Uterus (tissue), 3 donors: ENCODE measurements at regions not wholly inside any gene's neighbourhood (a gene's known extent, or its start where the extent isn't known, plus 50 kb on each side); places are given as distances from the start of the nearest gene placed in this dataset.

ENCODE experiments used
- DNase-seq, 2 donors: peaks; one replicate each; pipeline ENCODE4 v3.0.0-alpha.2; 2019 to 2020
- H3K27ac ChIP-seq, 2 donors: fragments of 200-600 bp; sonication (generic); 1 replicate in 1 of 2; 2 replicates in 1 of 2; pipeline ENCODE4 v1.5.1; 2016 to 2018
- H3K27me3 ChIP-seq, 2 donors: fragments of 200-600 bp; sonication (generic); one replicate each; pipeline ENCODE4 v1.5.1; 2018 to 2019; ENCODE audit warnings: control low read depth in 1 of 2
- H3K36me3 ChIP-seq, 2 donors: fragments of 200-600 bp; sonication (generic); one replicate each; pipeline ENCODE4 v1.5.1; 2019; ENCODE audit warnings: control low read depth in 1 of 2
- H3K4me1 ChIP-seq, 2 donors: fragments of 200-600 bp; sonication (generic); one replicate each; pipeline ENCODE4 v1.5.1; 2018 to 2019; ENCODE audit warnings: control low read depth in 1 of 2
- H3K4me3 ChIP-seq, 2 donors: fragments of 200-600 bp; sonication (generic); 1 replicate in 1 of 2; 2 replicates in 1 of 2; pipeline ENCODE4 v1.5.1; 2018 to 2019; ENCODE audit warnings: mild to moderate bottlenecking in 1 of 2
- H3K9me3 ChIP-seq, 2 donors: fragments of 200-600 bp; sonication (generic); one replicate each; pipeline ENCODE4 v1.5.1; 2019; ENCODE audit warnings: control low read depth in 1 of 2
- CTCF ChIP-seq, 4 experiments: fragments of 200-600 bp in 2 of 4; fragments of 450-650 bp in 2 of 4; sonication (generic) in 2 of 4; IDR thresholded peaks; one replicate each; pipeline ENCODE4 v1.5.1; 2016 to 2019; ENCODE audit warnings: antibody characterized with exemption in 4 of 4, mild to moderate bottlenecking in 2 of 4, moderate library complexity in 1 of 4
- POLR2A ChIP-seq, 2 donors: fragments of 450-650 bp; IDR thresholded peaks; one replicate each; pipeline ENCODE4 v1.6.1; 2016; ENCODE audit warnings: antibody characterized with exemption in 2 of 2, mild to moderate bottlenecking in 1 of 2, moderate library complexity in 1 of 2
- intact Hi-C: fragments of 100-400 bp; cut with DNase I; formaldehyde crosslinking; loops from one replicate; pipeline ENCODE4 v1.15.1; 2023; ENCODE audit warnings: low total_unique reads
- donor health status: DM: yes; HTN: yes; CAD: no.

GRCh38 chr2:21244161-21244560 is 120.4 kb downstream of the TDRD15 start:
- no peak for TF ChIP-seq CTCF (IDR thresholded peaks at IDR 0.05)
- no peak for TF ChIP-seq POLR2A (IDR thresholded peaks at IDR 0.05)
- no peaks in the 10 kb centered on the region for H3K9me3 ChIP-seq
- H3K27me3 ChIP-seq: no peaks in the 10 kb centered on the region
- H3K27ac ChIP-seq: no peak overlapping the region
- intact Hi-C loops: no loop called here
- H3K36me3 ChIP-seq: no peaks in the 10 kb centered on the region
- no peak for DNase-seq
- H3K4me1 ChIP-seq: no peaks in the 10 kb centered on the region
- no peak overlapping the region for H3K4me3 ChIP-seq

GRCh38 chr2:21245565-21245964 is 121.8 kb downstream of the TDRD15 start:
- intact Hi-C loops: no loop called here
- no peaks in the 10 kb centered on the region for H3K36me3 ChIP-seq
- H3K27ac ChIP-seq: no peak overlapping the region
- no peaks in the 10 kb centered on the region for H3K4me1 ChIP-seq
- no peak for TF ChIP-seq POLR2A (IDR thresholded peaks at IDR 0.05)
- no peak for TF ChIP-seq CTCF (IDR thresholded peaks at IDR 0.05)
- H3K27me3 ChIP-seq: no peaks in the 10 kb centered on the region
- no peak overlapping the region for H3K4me3 ChIP-seq
- no peaks in the 10 kb centered on the region for H3K9me3 ChIP-seq
- no peak for DNase-seq

GRCh38 chr2:21249367-21249766 is 125.6 kb downstream of the TDRD15 start:
- DNase-seq: no peak
- Histone ChIP-seq H3K27me3 (no peaks in the 10 kb centered on the region), H3K4me3 (no peak overlapping the region), H3K27ac (no peak overlapping the region), H3K36me3 (no peaks in the 10 kb centered on the region), H3K9me3 (no peaks in the 10 kb centered on the region), H3K4me1 (no peaks in the 10 kb centered on the region)
- intact Hi-C loops: no loop called here
- TF ChIP-seq CTCF (IDR thresholded peaks at IDR 0.05) (no peak), POLR2A (IDR thresholded peaks at IDR 0.05) (no peak)

GRCh38 chr2:21250673-21251072 is 126.9 kb downstream of the TDRD15 start:
- no peak for DNase-seq
- intact Hi-C loops: no loop called here

More at GRCh38 chr2:21250673-21251072, 126.9 kb downstream of the TDRD15 start:
- Histone ChIP-seq H3K4me3 (no peak overlapping the region), H3K27me3 (no peaks in the 10 kb centered on the region), H3K9me3 (no peaks in the 10 kb centered on the region), H3K36me3 (no peaks in the 10 kb centered on the region), H3K27ac (no peak overlapping the region), H3K4me1 (no peaks in the 10 kb centered on the region)
- TF ChIP-seq CTCF (IDR thresholded peaks at IDR 0.05) (no peak), POLR2A (IDR thresholded peaks at IDR 0.05) (no peak)
